IPS-NIHi7 (cell line): ENCODE measurements at regions not wholly inside any gene's neighbourhood (a gene's known extent, or its start where the extent isn't known, plus 50 kb on each side); places are given as distances from the start of the nearest gene placed in this dataset.
"Not testable (repeated sequence)": the region's sequence is repeated elsewhere in the genome, so short reads cannot be mapped to it uniquely, and the experiment has no call there.

Source experiments
- DNase-seq: peaks from one replicate; pipeline ENCODE4 v3.0.0; 2012; ENCODE audit warnings: mixed read lengths; ENCODE audit errors: extremely low spot score

- DNase-seq = no peak
Observed at GRCh38 chr7:52779004-52779403, 256.4 kb upstream of the POM121L12 start.

GRCh38 chr7:52777051-52777822, 258.2 kb upstream of the POM121L12 start:
- no peak for DNase-seq

GRCh38 chr7:52775876-52776275, 259.6 kb upstream of the POM121L12 start:
- no peak for DNase-seq

- no peak for DNase-seq
Observed at GRCh38 chr7:52771177-52771576, 264.3 kb upstream of the POM121L12 start.

GRCh38 chr7:52764492-52765169, 270.8 kb upstream of the POM121L12 start:
- no peak for DNase-seq

GRCh38 chr7:52758356-52758755, 277.1 kb upstream of the POM121L12 start:
- no peak for DNase-seq

GRCh38 chr7:52753855-52754254, 281.6 kb upstream of the POM121L12 start:
- DNase-seq = no peak

GRCh38 chr7:52752891-52753290, 282.5 kb upstream of the POM121L12 start:
- no peak for DNase-seq

- DNase-seq = peak; percentile 56
Observed at GRCh38 chr7:52749880-52750279, 285.6 kb upstream of the POM121L12 start.

GRCh38 chr7:52747817-52748216, 287.6 kb upstream of the POM121L12 start:
- no peak for DNase-seq

- DNase-seq = no peak
Observed at GRCh38 chr7:52741670-52742290, 293.7 kb upstream of the POM121L12 start.

- DNase-seq = no peak
Observed at GRCh38 chr7:52735656-52736055, 299.8 kb upstream of the POM121L12 start.

GRCh38 chr7:52728683-52729082, 306.8 kb upstream of the POM121L12 start:
- not testable (repeated sequence) for DNase-seq

- no peak for DNase-seq
Observed at GRCh38 chr7:52727632-52728031, 307.8 kb upstream of the POM121L12 start.

GRCh38 chr7:52726986-52727385, 308.4 kb upstream of the POM121L12 start:
- DNase-seq = no peak

- DNase-seq = no peak
Observed at GRCh38 chr7:52726493-52726892, 308.9 kb upstream of the POM121L12 start.

- DNase-seq = no peak
Observed at GRCh38 chr7:52723606-52724005, 311.8 kb upstream of the POM121L12 start.

GRCh38 chr7:52720856-52721255, 314.6 kb upstream of the POM121L12 start:
- no peak for DNase-seq

GRCh38 chr7:52719677-52720076, 315.8 kb upstream of the POM121L12 start:
- no peak for DNase-seq

GRCh38 chr7:52715701-52716100, 319.7 kb upstream of the POM121L12 start:
- DNase-seq = no peak

- DNase-seq = no peak
Observed at GRCh38 chr7:52712938-52713337, 322.5 kb upstream of the POM121L12 start.

- no peak for DNase-seq
Observed at GRCh38 chr7:52711951-52712350, 323.5 kb upstream of the POM121L12 start.

- no peak for DNase-seq
Observed at GRCh38 chr7:52708846-52709245, 326.6 kb upstream of the POM121L12 start.
